SU-DHL-6 (cell line): ENCODE measurements at regions not wholly inside any gene's neighbourhood (a gene's known extent, or its start where the extent isn't known, plus 50 kb on each side); places are given as distances from the start of the nearest gene placed in this dataset.

Experiments
- H2AFZ ChIP-seq: fragments of 200-600 bp; sonication (generic); 2 replicates; pipeline ENCODE4 v1.6.1; 2014; ENCODE audit warnings: low read depth, mild to moderate bottlenecking, moderate library complexity, mixed read lengths, antibody characterized with exemption, low read length; ENCODE audit not compliant: severe bottlenecking
- H3F3A ChIP-seq: fragments of 200-600 bp; shearing (Covaris generic); 2 replicates; pipeline ENCODE4 v1.6.0; 2016; ENCODE audit warnings: antibody characterized with exemption, mild to moderate bottlenecking; ENCODE audit not compliant: insufficient read depth
- H3K27ac ChIP-seq: fragments of 200-600 bp; sonication (generic); 2 replicates; pipeline ENCODE4 v1.5.1; 2016; ENCODE audit warnings: low read depth, mild to moderate bottlenecking, low read length, moderate library complexity, mixed read lengths
- H3K27me3 ChIP-seq: fragments of 200-600 bp; sonication (generic), shearing (Covaris generic); 2 replicates; pipeline ENCODE4 v1.6.0; 2014; ENCODE audit warnings: mild to moderate bottlenecking, low read length
- H3K36me3 ChIP-seq: fragments of 200-600 bp; sonication (generic); 2 replicates; pipeline ENCODE4 v1.6.1; 2014; ENCODE audit warnings: mild to moderate bottlenecking, low read length, mixed read lengths
- H3K4me2 ChIP-seq: fragments of 300-600, 200-600 bp; shearing (Covaris generic), sonication (generic); 2 replicates; pipeline ENCODE4 v1.6.0; 2014; ENCODE audit warnings: low read length, low read depth, mild to moderate bottlenecking; ENCODE audit not compliant: poor library complexity, severe bottlenecking
- H3K4me3 ChIP-seq: fragments of 200-600 bp; sonication (generic); 2 replicates; pipeline ENCODE4 v1.5.1; 2014; ENCODE audit warnings: antibody characterized with exemption, low read length, mild to moderate bottlenecking, mixed read lengths; ENCODE audit not compliant: insufficient read depth, poor library complexity, severe bottlenecking
- H3K79me2 ChIP-seq: fragments of 200-600 bp; sonication (generic); 2 replicates; pipeline ENCODE4 v1.6.1; 2014; ENCODE audit warnings: mild to moderate bottlenecking, low read length, moderate library complexity; ENCODE audit not compliant: insufficient read depth
- H3K9ac ChIP-seq: fragments of 200-600 bp; sonication (generic); 2 replicates; pipeline ENCODE4 v1.7.0; 2014; ENCODE audit warnings: mild to moderate bottlenecking, low read length
- H3K9me2 ChIP-seq: fragments of 200-600 bp; sonication (generic); replicated peaks from 2 replicates; pipeline ENCODE4 v1.6.1; 2014; ENCODE audit warnings: low read length; ENCODE audit not compliant: insufficient read depth
- H3K9me3 ChIP-seq: fragments of 200-600 bp; sonication (generic); 2 replicates; pipeline ENCODE4 v1.6.1; 2014; ENCODE audit warnings: low read length, mixed read lengths; ENCODE audit not compliant: insufficient read depth
- H4K20me1 ChIP-seq: fragments of 200-600 bp; sonication (generic); 2 replicates; pipeline ENCODE4 v1.6.1; 2014; ENCODE audit warnings: low read depth, mild to moderate bottlenecking, antibody characterized with exemption, low read length, moderate library complexity, mixed read lengths
- EZH2phosphoT487 ChIP-seq: fragments of 200-600 bp; sonication (generic), shearing (Covaris generic); conservative IDR thresholded peaks from 2 replicates; pipeline ENCODE4 v1.6.1; 2018; ENCODE audit warnings: mild to moderate bottlenecking, antibody characterized with exemption, low read length, moderate library complexity, mixed read lengths
- TF ChIP-seq, protein P1 (sequence below): fragments of 200-600 bp; sonication (generic); IDR thresholded peaks from one replicate; pipeline ENCODE4 v1.5.1; 2017; ENCODE audit warnings: antibody characterized with exemption, mild to moderate bottlenecking, low read length, moderate library complexity; ENCODE audit not compliant: insufficient read depth, poor library complexity, severe bottlenecking

DNA sequence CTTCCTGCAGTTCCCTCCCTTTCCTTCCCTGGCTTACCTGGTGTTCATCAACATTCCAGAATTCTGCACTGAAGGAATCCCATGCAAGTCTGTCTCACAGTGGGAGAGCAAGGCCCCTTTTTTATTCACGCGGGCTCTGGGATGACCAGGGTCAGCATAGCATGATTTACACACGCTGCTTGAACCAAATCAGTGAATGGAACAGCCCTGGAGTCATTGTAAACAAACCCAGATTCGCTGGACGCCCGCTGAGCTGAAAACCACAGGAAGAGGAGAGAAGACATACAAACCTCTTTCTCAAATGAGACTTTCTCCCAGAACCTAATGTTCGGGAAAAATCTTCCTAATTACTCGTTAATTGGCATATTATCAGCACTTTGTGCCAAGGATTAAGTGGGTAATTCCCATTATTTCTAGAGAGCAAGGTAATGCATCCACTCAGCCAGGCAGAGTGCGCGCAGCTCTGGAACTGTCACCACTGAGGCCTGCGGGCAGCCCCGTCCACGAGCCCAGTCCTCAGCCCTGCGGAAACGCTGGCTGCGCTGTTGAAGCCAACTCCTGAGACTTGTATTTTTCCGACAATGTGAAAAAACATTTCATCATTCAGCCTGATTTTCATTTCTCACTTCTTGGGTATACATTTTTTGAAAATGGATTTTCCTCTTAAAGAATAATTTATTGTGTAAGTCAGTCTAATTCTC, 140.0 kb downstream of the ETS2 start:
- H3K4me2 ChIP-seq, result no peak overlapping the region
- no peaks in the 10 kb centered on the region for H3K27me3 ChIP-seq
- no peaks in the 10 kb centered on the region for H3K36me3 ChIP-seq
- H4K20me1 ChIP-seq, result no peaks in the 10 kb centered on the region
- no peak overlapping the region for H2AFZ ChIP-seq
- no peak for TF ChIP-seq EZH2phosphoT487
- TF ChIP-seq, protein P1, sequence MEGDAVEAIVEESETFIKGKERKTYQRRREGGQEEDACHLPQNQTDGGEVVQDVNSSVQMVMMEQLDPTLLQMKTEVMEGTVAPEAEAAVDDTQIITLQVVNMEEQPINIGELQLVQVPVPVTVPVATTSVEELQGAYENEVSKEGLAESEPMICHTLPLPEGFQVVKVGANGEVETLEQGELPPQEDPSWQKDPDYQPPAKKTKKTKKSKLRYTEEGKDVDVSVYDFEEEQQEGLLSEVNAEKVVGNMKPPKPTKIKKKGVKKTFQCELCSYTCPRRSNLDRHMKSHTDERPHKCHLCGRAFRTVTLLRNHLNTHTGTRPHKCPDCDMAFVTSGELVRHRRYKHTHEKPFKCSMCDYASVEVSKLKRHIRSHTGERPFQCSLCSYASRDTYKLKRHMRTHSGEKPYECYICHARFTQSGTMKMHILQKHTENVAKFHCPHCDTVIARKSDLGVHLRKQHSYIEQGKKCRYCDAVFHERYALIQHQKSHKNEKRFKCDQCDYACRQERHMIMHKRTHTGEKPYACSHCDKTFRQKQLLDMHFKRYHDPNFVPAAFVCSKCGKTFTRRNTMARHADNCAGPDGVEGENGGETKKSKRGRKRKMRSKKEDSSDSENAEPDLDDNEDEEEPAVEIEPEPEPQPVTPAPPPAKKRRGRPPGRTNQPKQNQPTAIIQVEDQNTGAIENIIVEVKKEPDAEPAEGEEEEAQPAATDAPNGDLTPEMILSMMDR, result no peak
- no peaks in the 10 kb centered on the region for H3K9me3 ChIP-seq
- H3K79me2 ChIP-seq, result no peaks in the 10 kb centered on the region
- H3K27ac ChIP-seq, result no peak overlapping the region
- no peak overlapping the region for H3K9ac ChIP-seq
- no peaks in the 10 kb centered on the region for H3K9me2 ChIP-seq
- H3F3A ChIP-seq, result no peaks in the 10 kb centered on the region
- no peak overlapping the region for H3K4me3 ChIP-seq

DNA sequence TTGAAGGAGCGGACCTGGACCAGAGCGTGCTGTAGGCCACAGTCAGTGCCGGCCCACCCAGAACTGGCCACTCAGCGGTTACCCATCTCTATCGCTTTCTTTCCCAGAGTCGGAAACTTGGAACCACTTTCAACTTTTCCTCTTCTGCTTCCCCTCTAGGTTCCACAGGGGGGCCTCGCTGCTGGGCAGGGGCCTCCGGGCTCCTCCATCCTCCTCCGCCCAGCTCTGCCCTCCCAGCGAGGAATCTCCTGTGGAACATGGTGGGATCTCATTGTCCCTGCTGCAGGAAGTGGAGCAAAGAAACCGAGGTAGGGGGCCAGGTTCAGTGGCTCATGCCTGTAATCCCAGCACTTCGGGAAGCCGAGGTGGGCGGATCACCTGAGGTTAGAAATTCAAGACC, 139.2 kb downstream of the ETS2 start:
- Histone ChIP-seq H3K9me2 (no peaks in the 10 kb centered on the region), H3K27ac (no peak overlapping the region), H3K36me3 (no peaks in the 10 kb centered on the region), H4K20me1 (no peaks in the 10 kb centered on the region), H2AFZ (no peak overlapping the region), H3K9me3 (no peaks in the 10 kb centered on the region), H3K4me2 (no peak overlapping the region), H3K27me3 (no peaks in the 10 kb centered on the region), H3K9ac (no peak overlapping the region), H3F3A (no peaks in the 10 kb centered on the region), H3K79me2 (no peaks in the 10 kb centered on the region), H3K4me3 (no peak overlapping the region)
- TF ChIP-seq, protein P1, result no peak
- no peak for TF ChIP-seq EZH2phosphoT487

DNA sequence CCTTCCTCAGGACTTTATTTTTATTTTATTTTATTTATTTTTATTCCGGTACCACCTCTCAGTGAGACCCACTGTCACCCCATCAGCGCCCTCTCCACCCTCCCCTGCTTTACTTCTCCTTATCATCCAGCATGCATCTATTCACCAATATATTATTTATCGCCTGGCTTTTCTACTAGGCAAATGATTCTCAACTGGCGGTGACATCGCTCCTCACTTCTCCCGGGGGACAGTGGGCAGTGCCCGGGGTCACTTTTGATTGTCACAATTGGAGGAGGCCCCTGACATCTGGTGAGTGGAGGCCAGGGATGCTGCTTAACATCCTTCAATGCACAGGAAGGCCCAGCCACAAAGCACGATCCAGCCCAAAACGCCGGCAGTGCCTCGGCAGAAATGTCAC, 138.7 kb downstream of the ETS2 start:
- Histone ChIP-seq H4K20me1 (no peaks in the 10 kb centered on the region), H3K36me3 (no peaks in the 10 kb centered on the region), H3K4me3 (no peak overlapping the region), H3K27ac (no peak overlapping the region), H3K9me3 (no peaks in the 10 kb centered on the region), H3K9ac (no peak overlapping the region), H3K27me3 (no peaks in the 10 kb centered on the region), H2AFZ (no peak overlapping the region), H3F3A (no peaks in the 10 kb centered on the region), H3K4me2 (no peak overlapping the region), H3K9me2 (no peaks in the 10 kb centered on the region), H3K79me2 (no peaks in the 10 kb centered on the region)
- TF ChIP-seq EZH2phosphoT487, result no peak
- TF ChIP-seq, protein P1, result no peak
